ENCODE measurements at regions not wholly inside any gene's neighbourhood (a gene's known extent, or its start where the extent isn't known, plus 50 kb on each side); places are given as distances from the start of the nearest gene placed in this dataset.
A peak's percentile ranks its signal among the peaks of the same experiment; 100 is the strongest.

- H3K4me3 ChIP-seq = no peak overlapping the region
- Mint-ChIP-seq H3K4me1 (peaks cover 15% of the 10 kb centered on the region), H3K4me3 (no peak overlapping the region), H3K27me3 (ENCODE audit: insufficient read depth, low read depth, poor library complexity) (peaks cover 6% of the 10 kb centered on the region), H3K36me3 (ENCODE audit: low read depth) (no peaks in the 10 kb centered on the region), H3K9me3 (no peaks in the 10 kb centered on the region), H3K27ac (no peak overlapping the region)
- no peak overlapping the region for H3K4me2 ChIP-seq
- H2AFZ ChIP-seq = no peak overlapping the region
- DNase-seq (ENCODE audit: low spot score) = no peak
- no peaks in the 10 kb centered on the region for H4K20me1 ChIP-seq (replicated peaks; ENCODE audit: insufficient read depth)
- H3K79me2 ChIP-seq (replicated peaks; ENCODE audit: insufficient read depth) = no peaks in the 10 kb centered on the region
- no peak for TF ChIP-seq NANOG (IDR thresholded peaks at IDR 0.05; ENCODE audit: borderline replicate concordance)
- TF ChIP-seq JUNB (IDR thresholded peaks at IDR 0.05; ENCODE audit: unreplicated experiment) = no peak
- TF ChIP-seq EZH2 (IDR thresholded peaks at IDR 0.05; ENCODE audit: low read depth, unreplicated experiment) = no peak
- no peak for TF ChIP-seq ZNF331 (CRISPR knock-in tag; IDR thresholded peaks at IDR 0.05; ENCODE audit: low read depth)
- no peak for TF ChIP-seq STAT1 (IDR thresholded peaks at IDR 0.05; ENCODE audit: unreplicated experiment)
- TF ChIP-seq, protein P1, sequence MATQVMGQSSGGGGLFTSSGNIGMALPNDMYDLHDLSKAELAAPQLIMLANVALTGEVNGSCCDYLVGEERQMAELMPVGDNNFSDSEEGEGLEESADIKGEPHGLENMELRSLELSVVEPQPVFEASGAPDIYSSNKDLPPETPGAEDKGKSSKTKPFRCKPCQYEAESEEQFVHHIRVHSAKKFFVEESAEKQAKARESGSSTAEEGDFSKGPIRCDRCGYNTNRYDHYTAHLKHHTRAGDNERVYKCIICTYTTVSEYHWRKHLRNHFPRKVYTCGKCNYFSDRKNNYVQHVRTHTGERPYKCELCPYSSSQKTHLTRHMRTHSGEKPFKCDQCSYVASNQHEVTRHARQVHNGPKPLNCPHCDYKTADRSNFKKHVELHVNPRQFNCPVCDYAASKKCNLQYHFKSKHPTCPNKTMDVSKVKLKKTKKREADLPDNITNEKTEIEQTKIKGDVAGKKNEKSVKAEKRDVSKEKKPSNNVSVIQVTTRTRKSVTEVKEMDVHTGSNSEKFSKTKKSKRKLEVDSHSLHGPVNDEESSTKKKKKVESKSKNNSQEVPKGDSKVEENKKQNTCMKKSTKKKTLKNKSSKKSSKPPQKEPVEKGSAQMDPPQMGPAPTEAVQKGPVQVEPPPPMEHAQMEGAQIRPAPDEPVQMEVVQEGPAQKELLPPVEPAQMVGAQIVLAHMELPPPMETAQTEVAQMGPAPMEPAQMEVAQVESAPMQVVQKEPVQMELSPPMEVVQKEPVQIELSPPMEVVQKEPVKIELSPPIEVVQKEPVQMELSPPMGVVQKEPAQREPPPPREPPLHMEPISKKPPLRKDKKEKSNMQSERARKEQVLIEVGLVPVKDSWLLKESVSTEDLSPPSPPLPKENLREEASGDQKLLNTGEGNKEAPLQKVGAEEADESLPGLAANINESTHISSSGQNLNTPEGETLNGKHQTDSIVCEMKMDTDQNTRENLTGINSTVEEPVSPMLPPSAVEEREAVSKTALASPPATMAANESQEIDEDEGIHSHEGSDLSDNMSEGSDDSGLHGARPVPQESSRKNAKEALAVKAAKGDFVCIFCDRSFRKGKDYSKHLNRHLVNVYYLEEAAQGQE (IDR thresholded peaks at IDR 0.05; ENCODE audit: unreplicated experiment) = no peak
- TF ChIP-seq POLR2AphosphoS5 (IDR thresholded peaks at IDR 0.05; ENCODE audit: low read depth) = no peak
- no peak overlapping the region for H3K27ac ChIP-seq (ENCODE audit: low read depth)
- peaks cover 15% of the 10 kb centered on the region for H3K4me1 ChIP-seq (ENCODE audit: insufficient read depth)
- no peaks in the 10 kb centered on the region for H3K9me2 ChIP-seq (ENCODE audit: insufficient read depth)
- H3K27me3 ChIP-seq (ENCODE audit: insufficient read depth) = no peaks in the 10 kb centered on the region
- no peak for ATAC-seq
- H3F3A ChIP-seq (replicated peaks; ENCODE audit: low read depth) = no peaks in the 10 kb centered on the region
- no peaks in the 10 kb centered on the region for H3K36me3 ChIP-seq (ENCODE audit: insufficient read depth)
These were observed 68.1 kb downstream of the RHOU start for GRCh38 chr1:228803421-228803820.

- no peaks in the 10 kb centered on the region for H3K79me2 ChIP-seq (replicated peaks; ENCODE audit: insufficient read depth)
- H3K4me3 Mint-ChIP-seq = no peak overlapping the region
- H3K4me1 ChIP-seq (ENCODE audit: insufficient read depth) = peaks cover 19% of the 10 kb centered on the region
- H2AFZ ChIP-seq = peak overlapping the region; percentile 94; the same call in 1 of the 2 replicates
- peaks cover 6% of the 10 kb centered on the region for H3K27me3 Mint-ChIP-seq (ENCODE audit: insufficient read depth, low read depth, poor library complexity)
- H3K4me1 Mint-ChIP-seq = peaks cover 21% of the 10 kb centered on the region
- H3K9me2 ChIP-seq (ENCODE audit: insufficient read depth) = no peaks in the 10 kb centered on the region
- no peak overlapping the region for H3K27ac ChIP-seq (ENCODE audit: low read depth)
- ATAC-seq (no peak), DNase-seq (ENCODE audit: low spot score) (no peak)
- no peaks in the 10 kb centered on the region; the same call in 2 of the 3 replicates for H3K36me3 Mint-ChIP-seq (ENCODE audit: low read depth)
- no peaks in the 10 kb centered on the region for H3F3A ChIP-seq (replicated peaks; ENCODE audit: low read depth)
- no peaks in the 10 kb centered on the region for H3K9me3 Mint-ChIP-seq
- H3K4me2 ChIP-seq = no peak overlapping the region
- no peaks in the 10 kb centered on the region for H4K20me1 ChIP-seq (replicated peaks; ENCODE audit: insufficient read depth)
- no peaks in the 10 kb centered on the region for H3K36me3 ChIP-seq (ENCODE audit: insufficient read depth)
- no peak overlapping the region for H3K4me3 ChIP-seq
- no peaks in the 10 kb centered on the region for H3K27me3 ChIP-seq (ENCODE audit: insufficient read depth)
- no peak overlapping the region for H3K27ac Mint-ChIP-seq
- TF ChIP-seq EZH2 (IDR thresholded peaks at IDR 0.05; ENCODE audit: low read depth, unreplicated experiment) = no peak
- TF ChIP-seq ZNF462 (CRISPR knock-in tag; IDR thresholded peaks at IDR 0.05) = no peak
- TF ChIP-seq EZH2phosphoT487 (IDR thresholded peaks at IDR 0.05; ENCODE audit: unreplicated experiment) = no peak
- TF ChIP-seq ETS1 (IDR thresholded peaks at IDR 0.05) = no peak
- TF ChIP-seq POLR2AphosphoS5 (IDR thresholded peaks at IDR 0.05; ENCODE audit: low read depth) = no peak
- no peak for TF ChIP-seq CREB1 (CRISPR knock-in tag; IDR thresholded peaks at IDR 0.05; ENCODE audit: low read depth)
- no peak for TF ChIP-seq ZNF331 (CRISPR knock-in tag; IDR thresholded peaks at IDR 0.05; ENCODE audit: low read depth)
- TF ChIP-seq NANOG (IDR thresholded peaks at IDR 0.05; ENCODE audit: borderline replicate concordance) = no peak
- TF ChIP-seq ZNF114 (CRISPR knock-in tag; IDR thresholded peaks at IDR 0.05) = no peak
These were observed 68.9 kb downstream of the RHOU start for GRCh38 chr1:228804173-228804572.

Data from GM23338 (cell line).